ENCODE measurements at regions not wholly inside any gene's neighbourhood (a gene's known extent, or its start where the extent isn't known, plus 50 kb on each side); places are given as distances from the start of the nearest gene placed in this dataset.

- no peaks in the 10 kb centered on the region for H3K9me2 ChIP-seq (ENCODE audit: insufficient read depth)
- WGBS, 2 experiments (ENCODE audit: low coverage in 1 of 2, low lambda C conversion rate in 2 of 2, missing lambda C conversion rate in 2 of 2) = 15 to 21% methylated on average over 7 to 8 of the region's 8 CpGs
- H3K9me3 ChIP-seq (ENCODE audit: low read depth) = no peaks in the 10 kb centered on the region
- no peak overlapping the region for H3K27ac ChIP-seq
- H3K79me2 ChIP-seq (ENCODE audit: insufficient read depth) = no peaks in the 10 kb centered on the region
- no peaks in the 10 kb centered on the region for H4K20me1 ChIP-seq (ENCODE audit: insufficient read depth)
- no peak overlapping the region for H3K9ac ChIP-seq
- no peak overlapping the region for H3K4me2 ChIP-seq (ENCODE audit: unreplicated experiment)
- H3K4me1 ChIP-seq (ENCODE audit: insufficient read depth) = no peaks in the 10 kb centered on the region
- DNase-seq = no peak
- in situ Hi-C loops (cut with MboI) = no loop called here
- H3K4me3 ChIP-seq = no peak overlapping the region
- H2AFZ ChIP-seq = no peak overlapping the region
- H3K36me3 ChIP-seq (ENCODE audit: low read depth) = no peaks in the 10 kb centered on the region
- no peaks in the 10 kb centered on the region for H3K27me3 ChIP-seq (replicated peaks; ENCODE audit: insufficient read depth)
- no peaks in the 10 kb centered on the region for H3F3A ChIP-seq (ENCODE audit: insufficient read depth)
- TF ChIP-seq EZH2 (IDR thresholded peaks at IDR 0.05; ENCODE audit: insufficient read depth, poor library complexity, severe bottlenecking) (no peak), EZH2phosphoT487 (IDR thresholded peaks at IDR 0.05; ENCODE audit: insufficient read depth, low read depth) (no peak)
These were observed 238.2 kb upstream of the PROX1 start for GRCh38 chr1:213749558-213749957.

- Histone ChIP-seq H3K4me3 (no peak overlapping the region), H3K9me3 (ENCODE audit: low read depth) (no peaks in the 10 kb centered on the region), H3F3A (ENCODE audit: insufficient read depth) (no peaks in the 10 kb centered on the region), H3K4me1 (ENCODE audit: insufficient read depth) (no peaks in the 10 kb centered on the region), H2AFZ (no peak overlapping the region), H4K20me1 (ENCODE audit: insufficient read depth) (no peaks in the 10 kb centered on the region), H3K27me3 (replicated peaks; ENCODE audit: insufficient read depth) (no peaks in the 10 kb centered on the region), H3K79me2 (ENCODE audit: insufficient read depth) (no peaks in the 10 kb centered on the region), H3K9me2 (ENCODE audit: insufficient read depth) (no peaks in the 10 kb centered on the region), H3K4me2 (ENCODE audit: unreplicated experiment) (no peak overlapping the region), H3K9ac (no peak overlapping the region), H3K27ac (no peak overlapping the region), H3K36me3 (ENCODE audit: low read depth) (no peaks in the 10 kb centered on the region)
- in situ Hi-C loops (cut with MboI) = no loop called here
- TF ChIP-seq EZH2 (IDR thresholded peaks at IDR 0.05; ENCODE audit: insufficient read depth, poor library complexity, severe bottlenecking) (no peak), EZH2phosphoT487 (IDR thresholded peaks at IDR 0.05; ENCODE audit: insufficient read depth, low read depth) (no peak)
- 5 to 9% methylated on average over 6 of the region's 6 CpGs for WGBS, 2 experiments (ENCODE audit: low coverage in 1 of 2, low lambda C conversion rate in 2 of 2, missing lambda C conversion rate in 2 of 2)
- no peak for DNase-seq
These were observed 237.3 kb upstream of the PROX1 start for GRCh38 chr1:213750231-213751063.

GRCh38 chr1:213751064-213751397 lies 236.7 kb upstream of the PROX1 start:
- H3K4me2 ChIP-seq (ENCODE audit: unreplicated experiment) = no peak overlapping the region
- H3K9me3 ChIP-seq (ENCODE audit: low read depth) = no peaks in the 10 kb centered on the region
- no peaks in the 10 kb centered on the region for H3K9me2 ChIP-seq (ENCODE audit: insufficient read depth)
- in situ Hi-C loops (cut with MboI) = no loop called here
- no peak overlapping the region for H3K4me3 ChIP-seq
- no peaks in the 10 kb centered on the region for H3K36me3 ChIP-seq (ENCODE audit: low read depth)
- H3K27me3 ChIP-seq (replicated peaks; ENCODE audit: insufficient read depth) = no peaks in the 10 kb centered on the region
- no peak for DNase-seq
- H3K9ac ChIP-seq = no peak overlapping the region
- H3K79me2 ChIP-seq (ENCODE audit: insufficient read depth) = no peaks in the 10 kb centered on the region
- H3K4me1 ChIP-seq (ENCODE audit: insufficient read depth) = no peaks in the 10 kb centered on the region
- no peak overlapping the region for H3K27ac ChIP-seq
- no peaks in the 10 kb centered on the region for H4K20me1 ChIP-seq (ENCODE audit: insufficient read depth)
- H2AFZ ChIP-seq = no peak overlapping the region
- 0 to 7% methylated on average over 1 of the region's 1 CpG for WGBS, 2 experiments (ENCODE audit: low coverage in 1 of 2, low lambda C conversion rate in 2 of 2, missing lambda C conversion rate in 2 of 2)
- H3F3A ChIP-seq (ENCODE audit: insufficient read depth) = no peaks in the 10 kb centered on the region
- TF ChIP-seq EZH2phosphoT487 (IDR thresholded peaks at IDR 0.05; ENCODE audit: insufficient read depth, low read depth) (no peak), EZH2 (IDR thresholded peaks at IDR 0.05; ENCODE audit: insufficient read depth, poor library complexity, severe bottlenecking) (no peak)

- no peak overlapping the region for H3K27ac ChIP-seq
- H3K9me2 ChIP-seq (ENCODE audit: insufficient read depth) = no peaks in the 10 kb centered on the region
- no peaks in the 10 kb centered on the region for H3K79me2 ChIP-seq (ENCODE audit: insufficient read depth)
- H3K9ac ChIP-seq = no peak overlapping the region
- H3K9me3 ChIP-seq (ENCODE audit: low read depth) = no peaks in the 10 kb centered on the region
- H3K36me3 ChIP-seq (ENCODE audit: low read depth) = no peaks in the 10 kb centered on the region
- in situ Hi-C loops (cut with MboI) = no loop called here
- WGBS, 2 experiments (ENCODE audit: low coverage in 1 of 2, low lambda C conversion rate in 2 of 2, missing lambda C conversion rate in 2 of 2) = 19 to 21% methylated on average over 6 of the region's 6 CpGs
- H3K4me1 ChIP-seq (ENCODE audit: insufficient read depth) = no peaks in the 10 kb centered on the region
- H3K4me3 ChIP-seq = no peak overlapping the region
- H4K20me1 ChIP-seq (ENCODE audit: insufficient read depth) = no peaks in the 10 kb centered on the region
- H3F3A ChIP-seq (ENCODE audit: insufficient read depth) = no peaks in the 10 kb centered on the region
- H3K4me2 ChIP-seq (ENCODE audit: unreplicated experiment) = no peak overlapping the region
- H3K27me3 ChIP-seq (replicated peaks; ENCODE audit: insufficient read depth) = no peaks in the 10 kb centered on the region
- TF ChIP-seq EZH2 (IDR thresholded peaks at IDR 0.05; ENCODE audit: insufficient read depth, poor library complexity, severe bottlenecking) (no peak), EZH2phosphoT487 (IDR thresholded peaks at IDR 0.05; ENCODE audit: insufficient read depth, low read depth) (no peak)
- no peak overlapping the region for H2AFZ ChIP-seq
- no peak for DNase-seq
These were observed 228.2 kb upstream of the PROX1 start for GRCh38 chr1:213759359-213760181.

Data from GM23248 (cell line).